HG03342 (cell line): ENCODE measurements at regions not wholly inside any gene's neighbourhood (a gene's known extent, or its start where the extent isn't known, plus 50 kb on each side); places are given as distances from the start of the nearest gene placed in this dataset.

Experiments used
- ATAC-seq: cut with Tn5 transposase; IDR thresholded peaks from one replicate; pipeline ENCODE4 v1.9.1; 2021; ENCODE audit warnings: mild to moderate bottlenecking, moderate library complexity; ENCODE audit not compliant: unreplicated experiment

DNA sequence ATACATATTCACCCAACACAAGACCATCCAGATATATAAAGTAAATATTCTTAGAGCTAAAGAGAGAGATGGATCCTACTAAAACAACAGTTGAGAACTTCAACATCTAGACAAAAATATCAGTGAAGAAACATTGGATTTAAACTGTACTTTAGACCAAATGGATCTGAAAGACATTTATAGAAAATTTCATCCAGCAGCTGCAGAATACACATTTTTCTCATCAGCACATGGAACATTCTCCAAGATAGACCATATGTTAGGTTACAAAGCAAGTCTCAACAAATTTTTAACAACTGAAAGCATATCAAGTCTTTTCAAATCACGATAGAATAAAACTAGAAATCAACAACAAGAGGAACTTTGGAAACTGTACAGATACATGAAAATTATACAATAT lies 369.0 kb upstream of the CCDC54 start:
- no peak for ATAC-seq

DNA sequence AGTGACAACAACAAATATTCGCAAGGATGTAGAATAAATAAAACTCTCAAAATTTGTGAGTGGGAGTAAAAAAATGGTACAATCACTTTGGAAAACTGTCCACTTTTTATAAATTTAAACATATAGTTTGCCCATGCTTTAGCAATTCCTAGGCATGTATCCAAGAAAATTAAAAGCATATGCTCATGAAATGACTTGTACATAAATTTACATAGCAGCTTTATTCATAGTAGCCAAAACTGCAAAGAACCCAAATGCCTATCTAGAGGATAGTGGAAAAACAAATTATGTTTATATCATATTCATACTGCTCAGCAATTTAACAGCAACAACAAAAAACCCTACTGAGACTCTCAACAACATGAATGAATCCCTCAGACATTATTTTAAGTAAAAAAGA lies 363.6 kb upstream of the CCDC54 start:
- ATAC-seq, result no peak

DNA sequence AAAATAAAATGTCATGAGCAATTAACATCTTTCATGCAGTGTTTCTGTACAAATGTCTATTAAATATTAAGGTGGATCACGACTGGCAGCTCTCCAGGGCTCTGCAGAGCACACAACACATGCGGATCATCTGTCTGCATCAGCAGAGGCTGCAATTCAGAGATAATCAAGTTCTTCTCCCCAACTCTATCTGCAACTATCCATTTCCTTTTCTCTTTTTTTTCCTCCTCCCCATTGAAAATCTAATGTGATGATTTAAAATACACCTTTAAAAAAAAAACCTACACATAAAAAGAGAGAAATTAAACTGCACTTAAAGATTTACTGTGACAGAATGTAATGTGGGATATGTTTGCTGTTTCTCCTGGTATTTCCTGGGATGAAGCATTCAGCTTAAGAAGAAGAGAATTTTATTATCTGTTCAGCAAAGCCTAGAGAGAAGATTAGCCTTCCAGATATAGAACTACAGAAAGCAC lies 352.6 kb upstream of the CCDC54 start:
- ATAC-seq, result no peak

DNA sequence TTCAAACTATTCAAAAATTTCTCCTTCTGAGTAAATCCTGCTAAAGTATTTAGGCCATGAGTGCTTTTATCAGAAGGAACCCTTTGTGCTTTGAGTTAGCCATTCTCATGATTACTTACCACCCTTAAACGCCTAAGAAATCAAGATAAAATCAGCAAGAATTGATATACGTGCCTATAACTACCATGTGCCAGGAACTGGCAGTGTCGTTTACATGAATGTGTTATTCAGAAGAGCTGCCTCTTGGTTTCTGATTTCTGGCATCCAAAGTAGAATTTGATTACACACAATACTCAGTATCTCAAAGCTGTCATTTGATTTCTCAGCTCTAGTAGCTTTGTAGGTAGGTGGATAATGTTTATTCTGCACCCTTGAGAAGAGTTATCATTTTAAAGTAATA lies 351.3 kb upstream of the CCDC54 start:
- ATAC-seq, result no peak

DNA sequence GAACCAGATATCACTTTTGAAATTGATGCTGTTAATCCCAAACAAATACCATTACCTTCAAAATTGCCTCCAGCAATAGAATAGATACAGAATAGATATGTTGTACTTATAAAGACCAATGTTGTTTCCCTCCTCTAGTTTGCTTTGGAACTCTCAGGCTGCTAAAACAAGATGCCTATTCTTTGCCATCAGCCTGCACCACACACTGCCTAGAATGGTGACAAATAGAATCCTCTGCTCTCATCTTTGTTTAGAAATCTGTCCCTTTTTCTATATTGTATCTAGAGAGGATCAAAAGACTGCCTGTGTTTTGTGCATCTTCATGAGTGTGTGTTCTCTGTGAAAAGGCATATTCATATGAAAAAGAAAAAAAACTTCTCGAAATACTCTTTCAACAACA lies 349.2 kb upstream of the CCDC54 start:
- ATAC-seq, result no peak

DNA sequence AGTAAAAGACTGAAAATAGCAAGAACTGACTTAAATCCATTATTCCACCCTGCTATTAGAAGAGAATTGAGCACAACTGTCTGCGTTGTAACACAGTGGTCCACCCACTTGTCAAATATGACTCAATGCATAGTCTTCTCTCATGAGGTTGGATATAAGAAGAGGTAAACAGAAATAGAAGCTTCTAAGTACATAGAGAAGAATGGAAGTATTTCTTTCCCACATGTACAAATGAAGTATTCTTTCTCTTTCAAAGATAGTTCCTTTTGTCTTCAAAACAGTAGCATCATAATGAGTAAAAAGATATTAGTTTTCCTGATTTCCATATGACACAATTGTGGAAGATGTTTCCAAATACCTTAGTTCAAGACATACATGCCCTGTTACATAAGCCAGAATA lies 348.6 kb upstream of the CCDC54 start:
- ATAC-seq, result no peak

- ATAC-seq, result no peak
Observed at GRCh38 chr3:107032111-107032510, 345.1 kb upstream of the CCDC54 start.

DNA sequence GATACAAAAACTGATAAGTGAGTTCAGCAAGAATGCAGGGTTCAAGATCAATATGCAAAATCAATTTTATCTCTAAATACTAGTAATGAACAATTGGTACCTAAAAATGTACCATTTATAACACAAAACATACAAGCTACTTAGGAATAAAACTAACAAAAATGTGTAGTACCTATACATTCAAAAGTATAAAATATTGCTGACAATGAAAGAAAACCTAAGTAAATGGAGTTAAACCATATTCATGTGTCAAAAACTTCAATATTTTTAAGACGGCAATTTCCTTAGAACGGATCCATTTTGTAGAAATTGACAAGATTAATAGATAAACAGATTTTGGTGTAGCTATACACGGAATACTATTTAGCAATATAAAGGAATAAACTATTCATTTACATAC lies 343.1 kb upstream of the CCDC54 start:
- ATAC-seq, result no peak

GRCh38 chr3:107035176-107035575 lies 342.1 kb upstream of the CCDC54 start:
- ATAC-seq, result no peak

DNA sequence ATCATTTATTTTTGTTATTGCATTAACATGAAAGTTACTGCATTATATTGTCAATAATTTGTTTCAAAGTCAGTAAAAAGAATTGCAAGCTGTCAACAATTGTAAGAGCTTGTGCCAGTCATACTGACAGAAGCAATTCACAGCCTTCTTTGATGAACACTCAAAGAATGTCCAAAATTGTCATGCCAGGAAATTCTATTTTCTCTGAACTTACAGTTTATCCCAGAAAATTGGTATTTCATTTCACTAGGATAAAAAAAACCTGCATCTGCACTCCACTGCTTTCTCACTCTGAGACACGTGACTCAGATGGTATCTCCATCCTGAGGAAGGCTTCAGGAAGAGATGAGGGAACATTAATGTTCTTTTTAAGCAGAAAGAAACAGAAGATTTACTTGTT lies 332.6 kb upstream of the CCDC54 start:
- ATAC-seq, result no peak

DNA sequence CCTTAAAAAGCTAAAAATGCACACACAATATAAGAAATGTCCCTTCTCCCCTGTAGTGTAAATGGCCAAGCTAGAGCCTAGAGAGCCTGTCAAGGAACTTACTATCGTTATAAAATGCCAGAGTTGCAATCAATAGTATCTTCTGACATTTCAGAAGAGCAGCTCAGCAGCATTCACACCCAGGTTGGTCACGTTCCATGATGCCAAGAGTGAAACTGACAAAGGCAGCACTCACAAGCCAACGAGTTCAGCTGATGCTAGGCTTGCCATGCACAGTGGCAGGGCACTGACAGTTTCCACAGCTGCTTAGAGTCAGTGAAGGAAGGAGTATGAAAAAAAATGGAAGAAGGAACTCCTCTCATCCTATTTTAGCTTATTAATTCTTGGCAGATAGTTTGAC lies 331.4 kb upstream of the CCDC54 start:
- ATAC-seq, result no peak

- no peak for ATAC-seq
Observed at GRCh38 chr3:107055181-107055942, 321.9 kb upstream of the CCDC54 start.

- ATAC-seq, result no peak
Observed at GRCh38 chr3:107061466-107061865, 315.8 kb upstream of the CCDC54 start.

DNA sequence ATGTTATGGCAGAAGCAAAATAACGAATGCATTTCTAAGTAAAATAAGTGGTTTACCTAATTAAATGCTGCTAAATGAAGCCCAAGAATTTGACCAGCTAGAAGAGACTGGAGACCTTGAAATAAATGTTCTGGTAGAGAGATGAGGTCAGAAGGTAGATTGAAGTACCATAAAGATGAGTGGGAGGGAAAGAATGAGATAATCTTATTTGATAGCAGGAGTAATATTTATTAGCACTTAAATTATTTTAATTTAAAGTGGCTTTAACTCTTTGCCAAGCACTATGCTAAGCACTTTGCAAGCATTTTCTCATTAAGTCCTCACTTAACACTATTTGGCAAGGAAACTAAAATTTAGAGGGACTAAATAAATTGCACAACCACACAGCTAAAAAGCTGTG lies 314.9 kb upstream of the CCDC54 start:
- no peak for ATAC-seq

- no peak for ATAC-seq
Observed at GRCh38 chr3:107062787-107063186, 314.5 kb upstream of the CCDC54 start.

- ATAC-seq, result no peak
Observed at GRCh38 chr3:107063351-107063750, 313.9 kb upstream of the CCDC54 start.

GRCh38 chr3:107064405-107065060 lies 312.7 kb upstream of the CCDC54 start:
- ATAC-seq, result peak; percentile 95

DNA sequence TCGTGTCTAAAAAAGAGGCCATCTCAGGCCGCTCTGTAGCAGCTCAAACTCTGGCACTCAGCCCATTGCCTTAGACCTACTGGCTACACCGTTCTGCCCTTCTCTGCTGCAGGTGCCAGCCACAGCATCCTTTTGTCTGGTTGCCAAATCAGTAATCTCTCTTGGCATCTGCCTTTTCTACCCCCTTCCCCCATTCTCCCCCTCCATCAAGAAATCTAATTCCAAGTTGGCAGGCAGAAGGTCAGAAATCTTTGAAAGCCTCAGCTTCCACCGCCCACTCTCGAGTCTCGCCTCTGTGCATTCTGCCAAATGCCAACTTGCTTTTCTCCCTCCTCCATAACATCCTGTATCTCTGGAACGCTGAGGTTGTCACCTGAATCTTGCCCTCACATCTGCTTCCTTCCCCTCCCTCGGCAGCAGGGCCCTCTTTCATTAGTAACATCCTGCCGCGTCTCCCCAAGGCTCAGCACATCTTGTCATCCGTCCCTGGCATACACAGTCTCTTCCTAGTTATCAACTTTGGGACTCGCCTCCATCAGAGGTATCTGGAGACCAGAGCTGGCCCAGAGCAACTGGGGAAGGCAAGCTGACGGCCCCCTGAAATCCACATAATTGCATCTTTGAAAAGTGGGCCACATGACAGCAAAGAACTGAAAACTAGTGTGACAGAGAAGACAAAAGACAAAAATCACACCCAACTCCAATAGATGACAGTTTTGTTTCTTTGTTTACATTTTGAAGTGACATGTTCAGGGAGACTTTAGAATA lies 312.0 kb upstream of the CCDC54 start:
- no peak for ATAC-seq

- ATAC-seq, result no peak
Observed at GRCh38 chr3:107067421-107067820, 309.8 kb upstream of the CCDC54 start.

DNA sequence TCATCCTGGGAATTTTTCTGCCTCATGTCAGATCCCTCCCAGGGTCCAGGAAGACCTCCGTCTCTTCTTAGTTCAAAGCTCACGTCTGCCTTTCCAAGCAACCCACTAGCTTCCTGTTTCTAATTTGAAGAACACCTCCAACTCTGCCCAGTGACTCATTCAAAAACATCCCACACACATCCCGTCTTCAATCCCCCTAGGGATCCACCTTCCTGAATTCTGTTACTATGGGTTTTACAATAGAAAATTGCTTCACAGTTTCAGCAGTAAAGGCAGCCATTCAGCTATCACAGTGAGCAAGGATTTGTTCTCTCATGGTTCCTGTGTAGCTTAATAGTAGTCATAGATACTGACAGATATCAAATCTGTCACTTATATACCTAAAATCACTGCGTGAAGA lies 308.3 kb upstream of the CCDC54 start:
- no peak for ATAC-seq

- no peak for ATAC-seq
Observed at GRCh38 chr3:107076946-107077345, 300.3 kb upstream of the CCDC54 start.

- no peak for ATAC-seq
Observed at GRCh38 chr3:107077391-107077790, 299.8 kb upstream of the CCDC54 start.
